Thyroid gland (tissue), 4 donors: ENCODE measurements at regions not wholly inside any gene's neighbourhood (a gene's known extent, or its start where the extent isn't known, plus 50 kb on each side); places are given as distances from the start of the nearest gene placed in this dataset.

Experiments
- CTCF ChIP-seq, 6 experiments: fragments of 200-600 bp in 3 of 6; fragments of 450-650 bp in 3 of 6; sonication (generic) in 3 of 6; IDR thresholded peaks; one replicate each; pipeline ENCODE4 v1.5.1; 2016 to 2019; ENCODE audit warnings: antibody characterized with exemption in 6 of 6, mild to moderate bottlenecking in 2 of 6, inconsistent platforms in 1 of 6, moderate library complexity in 1 of 6
- POLR2A ChIP-seq, 2 donors: fragments of 450-650 bp; IDR thresholded peaks; one replicate each; pipeline ENCODE4 v1.6.1; 2017; ENCODE audit warnings: antibody characterized with exemption in 2 of 2, mild to moderate bottlenecking in 2 of 2, moderate library complexity in 1 of 2

DNA sequence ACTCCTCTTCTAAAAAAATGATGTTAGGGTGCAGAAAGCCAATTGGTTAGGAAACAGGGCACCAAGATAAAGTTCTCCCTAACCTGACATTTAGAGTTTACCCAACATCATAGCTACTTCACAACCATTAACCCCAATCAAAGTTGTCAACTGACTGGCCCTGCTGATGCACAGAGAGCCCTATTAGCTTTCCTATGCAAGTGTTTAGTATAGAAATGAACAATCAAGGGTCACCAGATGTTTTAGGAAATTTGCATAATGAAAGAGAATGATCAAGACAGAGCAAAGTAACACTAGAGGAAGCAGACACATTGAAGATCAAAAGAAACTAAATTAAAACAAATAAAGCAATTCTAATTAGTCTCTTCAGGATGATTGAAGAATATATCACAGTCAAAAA lies 64.2 kb upstream of the DCC start:
- TF ChIP-seq POLR2A (IDR thresholded peaks at IDR 0.05) (no peak), CTCF (IDR thresholded peaks at IDR 0.05) (no peak)
